ENCODE measurements at regions not wholly inside any gene's neighbourhood (a gene's known extent, or its start where the extent isn't known, plus 50 kb on each side); places are given as distances from the start of the nearest gene placed in this dataset.

- no peak for DNase-seq
- intact Hi-C loops (cut with DNase I): no loop called here
Measured at GRCh38 chr10:36007369-36007768, 365.3 kb upstream of the FZD8 start.

GRCh38 chr10:36003688-36004087, 361.6 kb upstream of the FZD8 start:
- 91 to 97% (median 96%) methylated on average over 7 of the region's 7 CpGs for WGBS, 4 donors

More at GRCh38 chr10:36007369-36007768, 365.3 kb upstream of the FZD8 start:
- WGBS, 4 donors: 93 to 97% (median 96%) methylated on average over 4 of the region's 4 CpGs
- no peak for ATAC-seq
- Histone ChIP-seq H3K36me3 (no peaks in the 10 kb centered on the region), H3K4me1 (peaks cover 0 to 9% (median 0%) of the 10 kb centered on the region in 12 donors), H3K9me3 (peaks cover 0 to 1% (median 0%) of the 10 kb centered on the region in 12 donors), H3K27me3 (no peaks in the 10 kb centered on the region), H3K4me3 (no peak overlapping the region), H3K27ac (no peak overlapping the region)
- TF ChIP-seq CTCF (IDR thresholded peaks at IDR 0.05): no peak
- TF ChIP-seq POLR2A (IDR thresholded peaks at IDR 0.05): no peak

GRCh38 chr10:36003031-36003600, 361.0 kb upstream of the FZD8 start:
- H3K4me1 ChIP-seq: peaks cover 0 to 9% (median 0%) of the 10 kb centered on the region in 12 donors

More at GRCh38 chr10:36003688-36004087, 361.6 kb upstream of the FZD8 start:
- no peak overlapping the region for H3K4me3 ChIP-seq
- no peaks in the 10 kb centered on the region for H3K27me3 ChIP-seq
- peaks cover 0 to 5% (median 0%) of the 10 kb centered on the region in 12 donors for H3K9me3 ChIP-seq
- H3K27ac ChIP-seq: no peak overlapping the region
- ATAC-seq (no peak), DNase-seq (no peak)
- intact Hi-C loops (cut with DNase I): no loop called here
- peaks cover 0 to 9% (median 0%) of the 10 kb centered on the region in 12 donors for H3K4me1 ChIP-seq
- no peaks in the 10 kb centered on the region for H3K36me3 ChIP-seq
- no peak for TF ChIP-seq POLR2A (IDR thresholded peaks at IDR 0.05)
- TF ChIP-seq CTCF (IDR thresholded peaks at IDR 0.05): no peak

GRCh38 chr10:36002445-36002844, 360.3 kb upstream of the FZD8 start:
- Histone ChIP-seq H3K4me3 (no peak overlapping the region), H3K36me3 (no peaks in the 10 kb centered on the region), H3K4me1 (peaks cover 0 to 9% (median 0%) of the 10 kb centered on the region in 12 donors), H3K27me3 (no peaks in the 10 kb centered on the region), H3K27ac (no peak overlapping the region), H3K9me3 (peaks cover 0 to 5% (median 0%) of the 10 kb centered on the region in 12 donors)
- 95% methylated on average over 5 of the region's 5 CpGs for WGBS, 4 donors
- intact Hi-C loops (cut with DNase I): no loop called here
- DNase-seq (no peak), ATAC-seq (no peak)
- TF ChIP-seq CTCF (IDR thresholded peaks at IDR 0.05) (no peak), POLR2A (IDR thresholded peaks at IDR 0.05) (no peak)

More at GRCh38 chr10:36003031-36003600, 361.0 kb upstream of the FZD8 start:
- intact Hi-C loops (cut with DNase I): no loop called here
- Histone ChIP-seq H3K27me3 (no peaks in the 10 kb centered on the region), H3K36me3 (no peaks in the 10 kb centered on the region), H3K9me3 (peaks cover 0 to 5% (median 0%) of the 10 kb centered on the region in 12 donors), H3K4me3 (no peak overlapping the region), H3K27ac (no peak overlapping the region)
- TF ChIP-seq CTCF (IDR thresholded peaks at IDR 0.05) (no peak), POLR2A (IDR thresholded peaks at IDR 0.05) (no peak)
- ATAC-seq (peak; percentile 37 to 76 (median 72)), DNase-seq (peak in 1 of 5 donors; percentile 33)
- 70 to 85% (median 84%) methylated on average over 12 of the region's 12 CpGs for WGBS, 4 donors
